GM12875 (cell line): ENCODE measurements at regions not wholly inside any gene's neighbourhood (a gene's known extent, or its start where the extent isn't known, plus 50 kb on each side); places are given as distances from the start of the nearest gene placed in this dataset.

ENCODE experiments used
- H3K4me3 ChIP-seq: one replicate; pipeline ENCODE4 v1.5.1; 2011; ENCODE audit warnings: low read depth, low read length, control low read depth
- TF ChIP-seq, protein P1 (sequence below): IDR thresholded peaks from 2 replicates; pipeline ENCODE4 v1.5.1; 2011; ENCODE audit warnings: low read depth, mild to moderate bottlenecking, control low read depth, inconsistent platforms, low read length, moderate library complexity, borderline replicate concordance; ENCODE audit not compliant: insufficient read depth

DNA sequence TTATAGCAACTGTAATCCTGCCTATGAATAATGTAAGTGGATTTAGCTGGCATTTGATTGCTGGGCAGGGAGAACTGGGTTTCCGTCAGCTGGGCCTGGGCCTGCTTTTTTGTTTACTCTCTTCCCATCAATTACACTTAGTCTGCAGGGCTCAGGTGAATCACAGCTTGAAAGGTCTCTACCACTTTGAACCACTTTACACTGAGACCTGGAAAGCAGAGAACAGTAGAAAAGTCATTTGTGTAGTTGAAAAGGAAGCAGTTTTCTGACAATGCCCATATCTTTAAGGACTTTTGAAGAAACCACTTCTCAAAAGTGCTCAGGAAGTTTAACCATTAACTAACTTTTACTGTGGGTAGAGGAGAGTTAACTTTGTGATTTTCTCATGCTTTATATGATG is 315.4 kb upstream of the SASH1 start:
- TF ChIP-seq, protein P1, sequence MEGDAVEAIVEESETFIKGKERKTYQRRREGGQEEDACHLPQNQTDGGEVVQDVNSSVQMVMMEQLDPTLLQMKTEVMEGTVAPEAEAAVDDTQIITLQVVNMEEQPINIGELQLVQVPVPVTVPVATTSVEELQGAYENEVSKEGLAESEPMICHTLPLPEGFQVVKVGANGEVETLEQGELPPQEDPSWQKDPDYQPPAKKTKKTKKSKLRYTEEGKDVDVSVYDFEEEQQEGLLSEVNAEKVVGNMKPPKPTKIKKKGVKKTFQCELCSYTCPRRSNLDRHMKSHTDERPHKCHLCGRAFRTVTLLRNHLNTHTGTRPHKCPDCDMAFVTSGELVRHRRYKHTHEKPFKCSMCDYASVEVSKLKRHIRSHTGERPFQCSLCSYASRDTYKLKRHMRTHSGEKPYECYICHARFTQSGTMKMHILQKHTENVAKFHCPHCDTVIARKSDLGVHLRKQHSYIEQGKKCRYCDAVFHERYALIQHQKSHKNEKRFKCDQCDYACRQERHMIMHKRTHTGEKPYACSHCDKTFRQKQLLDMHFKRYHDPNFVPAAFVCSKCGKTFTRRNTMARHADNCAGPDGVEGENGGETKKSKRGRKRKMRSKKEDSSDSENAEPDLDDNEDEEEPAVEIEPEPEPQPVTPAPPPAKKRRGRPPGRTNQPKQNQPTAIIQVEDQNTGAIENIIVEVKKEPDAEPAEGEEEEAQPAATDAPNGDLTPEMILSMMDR: no peak
- no peak overlapping the region for H3K4me3 ChIP-seq

DNA sequence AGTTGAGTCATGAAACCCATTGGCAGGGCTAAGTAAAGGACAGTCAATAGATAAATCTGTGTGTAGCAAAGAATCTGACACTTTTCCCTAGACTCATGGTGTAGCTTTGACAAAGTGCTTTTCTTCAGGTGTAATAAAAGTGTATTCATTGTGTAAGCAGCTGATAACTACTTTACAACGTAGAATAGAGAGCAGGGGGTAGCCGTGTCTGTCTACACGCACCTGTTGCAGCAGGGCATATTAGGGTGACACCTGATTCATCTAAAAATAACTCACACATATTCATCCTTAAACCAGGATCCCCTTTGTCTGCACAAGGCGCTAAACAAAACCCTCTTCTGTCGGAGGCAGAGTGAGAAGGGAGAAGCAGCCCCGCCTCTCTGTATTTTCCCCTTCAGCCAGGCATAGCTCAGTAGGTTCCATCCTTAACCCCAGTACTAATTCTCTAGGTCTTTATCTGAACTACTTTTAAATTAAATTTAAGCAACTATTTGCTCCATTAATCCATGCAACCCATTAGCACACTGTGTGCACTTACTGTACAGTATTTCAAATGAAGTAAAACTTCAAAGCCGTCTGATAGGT is 306.7 kb upstream of the SASH1 start:
- TF ChIP-seq, protein P1: no peak
- H3K4me3 ChIP-seq: no peak overlapping the region

DNA sequence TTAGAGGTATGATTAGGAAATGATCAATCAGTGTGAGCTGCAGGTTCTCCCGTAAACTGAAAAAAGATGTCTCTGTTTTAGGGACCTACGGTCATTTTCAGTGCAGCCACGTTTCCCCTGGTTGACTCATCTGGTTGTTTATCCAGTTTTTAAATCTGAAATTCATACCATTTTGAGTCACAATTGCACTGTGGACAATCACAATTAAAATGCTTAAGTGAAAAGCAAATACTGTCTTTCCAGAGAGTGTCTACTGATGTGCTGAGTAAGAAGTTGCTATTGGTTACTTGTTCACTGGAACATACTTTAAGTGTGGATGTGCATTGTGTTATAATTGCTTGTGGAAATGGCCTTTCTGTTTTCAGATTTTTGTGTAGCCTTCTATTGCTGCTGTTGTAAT is 305.1 kb upstream of the SASH1 start:
- TF ChIP-seq, protein P1: no peak
- no peak overlapping the region for H3K4me3 ChIP-seq

DNA sequence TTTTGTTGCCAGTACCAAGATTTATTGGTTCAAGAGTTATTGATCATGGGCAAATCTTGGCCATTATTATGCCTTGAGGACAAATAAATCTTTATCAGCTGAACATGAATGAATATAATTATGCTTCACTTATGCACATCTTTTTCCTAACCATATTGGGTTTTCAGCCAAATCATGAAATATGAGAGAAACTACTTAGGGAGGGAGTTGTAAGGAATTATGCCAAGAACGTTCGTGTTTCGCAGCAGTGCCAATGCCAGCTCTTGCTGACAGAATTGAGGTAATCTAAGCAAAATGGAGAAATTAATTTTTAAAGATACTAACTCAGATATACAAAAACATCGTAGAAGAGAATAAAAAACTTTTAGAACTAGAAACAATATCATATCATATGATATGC is 301.1 kb upstream of the SASH1 start:
- TF ChIP-seq, protein P1: no peak
- H3K4me3 ChIP-seq: no peak overlapping the region

DNA sequence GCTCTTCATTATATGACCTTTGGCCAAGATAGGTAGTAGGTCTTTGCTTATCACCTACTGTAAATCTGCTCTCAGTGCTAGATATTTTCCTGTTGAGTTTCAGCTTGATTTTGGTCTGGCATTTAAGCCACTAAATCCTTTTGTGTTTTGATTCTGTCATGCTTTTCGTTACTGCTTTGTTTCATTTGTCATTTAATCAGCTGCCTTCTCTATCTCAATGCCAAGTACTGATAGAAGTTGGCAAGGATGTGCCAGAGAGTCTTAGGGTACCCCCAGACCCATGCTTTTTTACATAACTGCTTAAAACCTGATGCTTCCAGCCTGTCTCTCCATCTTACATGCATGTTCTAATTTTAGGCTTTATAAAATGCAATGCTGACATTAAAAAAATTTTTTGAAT is 300.1 kb upstream of the SASH1 start:
- TF ChIP-seq, protein P1: no peak
- no peak overlapping the region for H3K4me3 ChIP-seq

DNA sequence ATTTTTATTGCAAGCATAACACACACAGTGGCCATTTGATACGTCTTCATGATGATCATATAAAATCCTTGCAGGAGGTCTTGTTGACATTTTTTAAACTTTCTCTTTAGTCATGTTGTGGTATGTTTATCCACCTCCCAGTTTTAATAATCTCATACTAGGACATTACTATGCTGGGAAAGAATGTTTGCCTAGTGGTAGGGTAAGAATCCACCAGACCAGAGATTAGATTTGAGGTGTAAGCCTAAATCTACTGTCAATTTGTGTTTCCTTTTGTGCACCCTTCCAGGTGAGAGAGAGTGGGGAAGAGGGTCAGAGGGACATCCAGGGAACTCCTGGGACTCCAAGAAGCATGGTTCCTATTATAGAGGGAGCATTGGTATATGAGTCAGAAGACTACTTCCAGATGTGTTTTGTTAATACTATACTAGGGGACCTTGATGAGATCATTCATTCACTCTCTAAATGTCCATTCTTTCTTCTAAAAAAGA is 298.3 kb upstream of the SASH1 start:
- TF ChIP-seq, protein P1: no peak
- H3K4me3 ChIP-seq: no peak overlapping the region

DNA sequence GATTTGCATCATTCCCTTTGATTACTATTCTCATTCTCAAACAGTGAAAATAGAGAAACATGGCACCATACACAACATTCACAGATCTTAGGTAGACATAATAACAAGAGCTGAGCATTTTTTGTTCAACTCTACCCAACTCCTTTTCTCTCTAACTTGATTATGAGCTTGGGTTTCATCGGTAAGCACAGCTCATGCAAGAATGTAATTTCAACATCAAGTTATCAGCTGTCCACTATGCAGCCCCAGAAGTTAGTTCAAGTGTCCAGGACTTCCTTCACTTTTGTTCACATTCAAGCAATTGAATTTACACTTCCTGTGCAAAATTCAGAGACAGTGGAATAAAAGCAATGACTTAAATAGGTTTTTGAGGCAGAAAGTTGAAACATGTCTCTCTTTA is 297.7 kb upstream of the SASH1 start:
- TF ChIP-seq, protein P1: no peak
- H3K4me3 ChIP-seq: no peak overlapping the region
